A673 (cell line): ENCODE measurements at regions not wholly inside any gene's neighbourhood (a gene's known extent, or its start where the extent isn't known, plus 50 kb on each side); places are given as distances from the start of the nearest gene placed in this dataset.

ENCODE experiments used
- BruUV-seq: library from RNA; stranded (reverse); fragments of 400-500 nt; replicated peaks from 2 replicates; lab custom pipeline; 2021; lab: Mats Ljungman, UMichigan
- CTCF ChIA-PET: fragments of 300-600 bp; sonication (Branson Sonifier 250); formaldehyde crosslinking; loops from one replicate; lab custom pipeline; 2022; ENCODE audit warnings: antibody characterized with exemption; lab: Charles Lee
- POLR2A ChIA-PET: fragments of 300-600 bp; sonication (Branson Sonifier 250); formaldehyde crosslinking; loops from one replicate; lab custom pipeline; 2022; ENCODE audit warnings: antibody characterized with exemption; ENCODE audit not compliant: low non-redundant PET; lab: Charles Lee
- DNase-seq: peaks from one replicate; pipeline ENCODE4 v3.0.0-alpha.2; 2015; ENCODE audit warnings: low spot score
- H3K27ac ChIP-seq: fragments of 200-600 bp; sonication (generic); 2 replicates; pipeline ENCODE4 v1.5.1; 2016; ENCODE audit warnings: mixed run types, low read depth, mild to moderate bottlenecking, mixed read lengths, antibody characterized with exemption, low read length; ENCODE audit not compliant: poor library complexity, severe bottlenecking
- H3K27me3 ChIP-seq: fragments of 200-600 bp; sonication (generic); replicated peaks from 2 replicates; pipeline ENCODE4 v1.6.1; 2017; ENCODE audit warnings: mixed run types, low read depth, mild to moderate bottlenecking, mixed read lengths, antibody characterized with exemption, low read length; ENCODE audit not compliant: insufficient read depth, poor library complexity
- H3K36me3 ChIP-seq: fragments of 200-600 bp; sonication (generic); 2 replicates; pipeline ENCODE4 v1.6.1; 2016; ENCODE audit warnings: mixed run types, mild to moderate bottlenecking, mixed read lengths, antibody characterized with exemption, low read length; ENCODE audit not compliant: insufficient read depth, poor library complexity, severe bottlenecking
- H3K4me1 ChIP-seq: fragments of 200-600 bp; sonication (generic); 2 replicates; pipeline ENCODE4 v1.6.1; 2017; ENCODE audit warnings: mixed run types, mild to moderate bottlenecking, mixed read lengths, antibody characterized with exemption, low read length; ENCODE audit not compliant: insufficient read depth, poor library complexity, severe bottlenecking
- H3K4me3 ChIP-seq: fragments of 200-600 bp; sonication (generic); 2 replicates; pipeline ENCODE4 v1.5.1; 2016; ENCODE audit warnings: low read depth, mixed run types, mild to moderate bottlenecking, mixed read lengths, low read length; ENCODE audit not compliant: poor library complexity, severe bottlenecking
- H3K9me3 ChIP-seq: fragments of 200-600 bp; sonication (generic); 2 replicates; pipeline ENCODE4 v1.6.1; 2016; ENCODE audit warnings: mixed run types, low read depth, mild to moderate bottlenecking, mixed read lengths, antibody characterized with exemption, low read length; ENCODE audit not compliant: poor library complexity, severe bottlenecking
- EZH2 ChIP-seq: fragments of 200-600 bp; sonication (generic); IDR thresholded peaks from 2 replicates; pipeline ENCODE4 v1.6.1; 2017; ENCODE audit warnings: borderline replicate concordance, low read depth, mild to moderate bottlenecking, mixed read lengths, antibody characterized with exemption, low read length; ENCODE audit not compliant: poor library complexity, severe bottlenecking
- intact Hi-C: fragments of 100-400 bp; cut with micrococcal nuclease; formaldehyde crosslinking; loops from one replicate; pipeline ENCODE4 v1.10.0; 2022; ENCODE audit not compliant: unreplicated experiment
- TF ChIP-seq, protein P1 (sequence below): fragments of 300-800, 200-600 bp; sonication (generic); conservative IDR thresholded peaks from 2 replicates; pipeline ENCODE4 v1.5.1; 2017; ENCODE audit warnings: low read depth, mild to moderate bottlenecking, antibody characterized with exemption, low read length, moderate library complexity, mixed read lengths

DNA sequence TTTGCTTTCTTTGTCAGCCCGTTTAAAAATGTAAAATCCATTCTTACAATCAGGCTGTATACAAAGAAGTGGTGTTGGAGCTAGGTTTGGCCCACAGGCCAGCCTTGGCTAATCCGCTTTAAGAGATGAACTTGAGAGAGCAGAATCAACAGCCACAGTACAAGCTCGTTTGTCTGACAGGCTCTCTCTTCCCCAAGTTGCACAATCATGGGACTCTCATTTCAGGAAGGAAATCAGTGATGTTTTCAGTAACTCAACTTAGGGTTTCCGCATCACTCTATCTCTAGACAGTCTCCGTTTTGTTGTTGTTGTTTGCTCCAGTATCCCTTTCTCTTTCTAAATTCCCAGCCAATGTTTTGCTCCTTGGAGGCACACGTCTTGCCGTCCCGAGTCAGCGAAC, 582.0 kb upstream of the MKI67 start:
- TF ChIP-seq, protein P1, sequence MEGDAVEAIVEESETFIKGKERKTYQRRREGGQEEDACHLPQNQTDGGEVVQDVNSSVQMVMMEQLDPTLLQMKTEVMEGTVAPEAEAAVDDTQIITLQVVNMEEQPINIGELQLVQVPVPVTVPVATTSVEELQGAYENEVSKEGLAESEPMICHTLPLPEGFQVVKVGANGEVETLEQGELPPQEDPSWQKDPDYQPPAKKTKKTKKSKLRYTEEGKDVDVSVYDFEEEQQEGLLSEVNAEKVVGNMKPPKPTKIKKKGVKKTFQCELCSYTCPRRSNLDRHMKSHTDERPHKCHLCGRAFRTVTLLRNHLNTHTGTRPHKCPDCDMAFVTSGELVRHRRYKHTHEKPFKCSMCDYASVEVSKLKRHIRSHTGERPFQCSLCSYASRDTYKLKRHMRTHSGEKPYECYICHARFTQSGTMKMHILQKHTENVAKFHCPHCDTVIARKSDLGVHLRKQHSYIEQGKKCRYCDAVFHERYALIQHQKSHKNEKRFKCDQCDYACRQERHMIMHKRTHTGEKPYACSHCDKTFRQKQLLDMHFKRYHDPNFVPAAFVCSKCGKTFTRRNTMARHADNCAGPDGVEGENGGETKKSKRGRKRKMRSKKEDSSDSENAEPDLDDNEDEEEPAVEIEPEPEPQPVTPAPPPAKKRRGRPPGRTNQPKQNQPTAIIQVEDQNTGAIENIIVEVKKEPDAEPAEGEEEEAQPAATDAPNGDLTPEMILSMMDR = no peak
- TF ChIP-seq EZH2 = no peak
- intact Hi-C loops = no loop called here
- Histone ChIP-seq H3K4me3 (no peak overlapping the region), H3K9me3 (no peaks in the 10 kb centered on the region), H3K4me1 (no peaks in the 10 kb centered on the region), H3K27me3 (peaks cover 16% of the 10 kb centered on the region), H3K36me3 (no peaks in the 10 kb centered on the region), H3K27ac (no peak overlapping the region)
- no TSS peak for BruUV-seq
- CTCF ChIA-PET = interaction anchor here (0.6 kb wide), 1 partner anchor 11 kb away, joined by 11 read pairs; no protein-coding TSS in a partner anchor
- DNase-seq = no peak
- POLR2A ChIA-PET = no interaction called here

DNA sequence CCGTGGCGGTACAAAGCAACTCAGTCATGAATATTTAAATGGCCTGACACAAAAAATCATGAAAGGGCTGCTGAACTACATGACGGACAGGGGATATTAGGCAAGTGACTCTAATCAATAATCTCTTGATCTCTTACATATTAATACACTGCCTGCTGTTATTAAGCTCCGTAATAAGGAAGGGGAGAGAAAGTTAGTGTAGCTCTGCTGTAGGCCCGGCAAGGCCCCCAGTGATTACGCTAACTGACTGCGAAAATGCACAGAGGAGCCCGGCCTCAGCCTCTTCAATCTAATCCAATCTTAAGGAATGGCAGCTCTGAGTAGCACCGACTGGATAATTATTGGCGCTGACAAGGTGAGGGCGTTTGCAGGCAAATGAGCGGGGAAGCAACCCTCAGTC, 583.5 kb upstream of the MKI67 start:
- no peak overlapping the region for H3K4me3 ChIP-seq
- intact Hi-C loops = no loop called here
- ChIA-PET CTCF (no interaction called here), POLR2A (no interaction called here)
- H3K27me3 ChIP-seq = peaks cover 7% of the 10 kb centered on the region
- BruUV-seq = no TSS peak
- DNase-seq = no peak
- TF ChIP-seq EZH2 = no peak
- TF ChIP-seq, protein P1 = no peak
- H3K4me1 ChIP-seq = peaks cover 6% of the 10 kb centered on the region
- H3K36me3 ChIP-seq = no peaks in the 10 kb centered on the region
- no peak overlapping the region for H3K27ac ChIP-seq
- H3K9me3 ChIP-seq = no peaks in the 10 kb centered on the region

DNA sequence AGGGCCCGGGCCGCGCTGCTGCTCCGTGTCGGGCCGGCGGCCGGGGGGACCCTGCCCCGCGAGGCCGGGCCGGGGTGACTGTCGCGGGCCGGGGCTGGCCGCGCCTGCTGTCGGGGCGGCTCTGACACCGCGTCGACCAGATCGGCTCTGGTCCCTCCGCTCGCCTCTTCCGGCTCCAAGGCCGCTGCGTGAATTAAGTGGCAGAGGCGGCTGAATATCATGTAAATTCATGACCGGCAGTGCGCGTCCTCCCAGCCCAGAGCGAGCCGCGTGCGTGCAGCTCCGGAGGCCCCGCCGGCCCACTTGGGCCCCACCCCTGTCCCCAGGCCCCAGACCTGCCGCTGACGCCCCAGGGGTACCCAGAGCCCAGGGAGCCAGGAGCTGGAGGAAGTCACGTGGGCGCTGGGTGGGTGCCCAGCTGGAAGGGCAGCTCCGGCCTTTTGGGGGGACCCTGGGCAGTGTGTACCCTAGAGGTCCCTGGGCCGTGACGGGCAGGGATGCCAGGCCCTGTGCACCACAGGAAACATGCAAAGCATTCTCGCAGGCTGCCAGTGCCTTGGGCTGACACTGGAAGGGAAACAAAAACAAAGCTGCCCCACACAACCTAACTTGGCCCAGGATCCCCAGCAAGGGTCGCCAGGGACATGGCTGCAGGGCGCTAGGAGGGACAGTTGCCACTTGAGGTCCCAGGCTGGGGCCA, 584.0 kb upstream of the MKI67 start:
- Histone ChIP-seq H3K27me3 (peaks cover 1% of the 10 kb centered on the region), H3K4me3 (no peak overlapping the region), H3K9me3 (no peaks in the 10 kb centered on the region), H3K36me3 (no peaks in the 10 kb centered on the region), H3K27ac (no peak overlapping the region), H3K4me1 (peaks cover 11% of the 10 kb centered on the region)
- BruUV-seq = no TSS peak
- CTCF ChIA-PET = no interaction called here
- TF ChIP-seq EZH2 = no peak
- TF ChIP-seq, protein P1 = no peak
- POLR2A ChIA-PET = no interaction called here
- no peak for DNase-seq
- intact Hi-C loops = no loop called here
